ENCODE measurements at regions not wholly inside any gene's neighbourhood (a gene's known extent, or its start where the extent isn't known, plus 50 kb on each side); places are given as distances from the start of the nearest gene placed in this dataset.

- 94 to 100% methylated on average over 1 to 2 of the region's 2 CpGs for WGBS, 2 experiments (ENCODE audit: insufficient coverage in 2 of 2)
- H3K27ac ChIP-seq (ENCODE audit: low read depth, low read length, severe bottlenecking): no peak overlapping the region
- H3K36me3 ChIP-seq (ENCODE audit: control insufficient read depth, insufficient read depth, low read length): no peaks in the 10 kb centered on the region
- no peak overlapping the region for H3K4me3 ChIP-seq (ENCODE audit: extremely low read depth, insufficient read depth, low read length, poor library complexity, severe bottlenecking)
- no peaks in the 10 kb centered on the region for H3K4me1 ChIP-seq (ENCODE audit: control insufficient read depth, insufficient read depth, low read length, poor library complexity, severe bottlenecking)
- peaks cover 7% of the 10 kb centered on the region for H3K9me3 ChIP-seq (ENCODE audit: control insufficient read depth, low read length)
Observed at GRCh38 chr4:128483041-128483440, 195.4 kb upstream of the PGRMC2 start.

- H3K4me1 ChIP-seq (ENCODE audit: control insufficient read depth, insufficient read depth, low read length, poor library complexity, severe bottlenecking): no peaks in the 10 kb centered on the region
- WGBS, 2 experiments (ENCODE audit: insufficient coverage in 2 of 2): 100% methylated on average over 1 of the region's 1 CpG; no CpG with 5 or more reads in 1 of the 2 experiments
Observed at GRCh38 chr4:128481752-128482480, 194.3 kb upstream of the PGRMC2 start.

DNA sequence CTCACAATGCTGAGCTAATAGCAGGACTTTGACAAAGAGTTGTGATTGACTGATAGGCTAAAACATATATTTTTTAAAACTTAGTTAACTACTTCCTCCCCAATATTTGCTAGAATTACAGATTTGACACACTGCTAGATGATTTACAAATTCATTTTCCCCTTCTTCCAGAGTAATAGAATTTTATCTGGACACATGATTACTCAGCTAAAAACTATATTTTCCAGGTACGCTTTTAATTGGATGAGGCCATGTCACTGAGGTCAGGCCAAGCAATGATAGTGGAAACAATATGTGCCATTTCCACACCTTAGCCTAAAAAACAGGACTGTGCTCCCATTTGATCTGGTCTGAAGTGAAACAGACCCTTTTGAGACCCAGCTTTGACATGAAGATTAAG is 193.3 kb upstream of the PGRMC2 start:
- 100% methylated on average over 1 of the region's 1 CpG; no CpG with 5 or more reads in 1 of the 2 experiments for WGBS, 2 experiments (ENCODE audit: insufficient coverage in 2 of 2)
- H3K4me1 ChIP-seq (ENCODE audit: control insufficient read depth, insufficient read depth, low read length, poor library complexity, severe bottlenecking): no peaks in the 10 kb centered on the region
- no peaks in the 10 kb centered on the region for H3K36me3 ChIP-seq (ENCODE audit: control insufficient read depth, insufficient read depth, low read length)
- H3K9me3 ChIP-seq (ENCODE audit: control insufficient read depth, low read length): peaks cover 4% of the 10 kb centered on the region
- H3K4me3 ChIP-seq (ENCODE audit: extremely low read depth, insufficient read depth, low read length, poor library complexity, severe bottlenecking): no peak overlapping the region
- H3K27ac ChIP-seq (ENCODE audit: low read depth, low read length, severe bottlenecking): no peak overlapping the region

More at GRCh38 chr4:128481752-128482480, 194.3 kb upstream of the PGRMC2 start:
- no peaks in the 10 kb centered on the region for H3K36me3 ChIP-seq (ENCODE audit: control insufficient read depth, insufficient read depth, low read length)
- H3K4me3 ChIP-seq (ENCODE audit: extremely low read depth, insufficient read depth, low read length, poor library complexity, severe bottlenecking): no peak overlapping the region
- H3K9me3 ChIP-seq (ENCODE audit: control insufficient read depth, low read length): peaks cover 4% of the 10 kb centered on the region
- H3K27ac ChIP-seq (ENCODE audit: low read depth, low read length, severe bottlenecking): no peak overlapping the region

- H3K36me3 ChIP-seq (ENCODE audit: control insufficient read depth, insufficient read depth, low read length): no peaks in the 10 kb centered on the region
- 64 to 88% methylated on average over 3 to 4 of the region's 4 CpGs for WGBS, 2 experiments (ENCODE audit: insufficient coverage in 2 of 2)
- peaks cover 4% of the 10 kb centered on the region for H3K9me3 ChIP-seq (ENCODE audit: control insufficient read depth, low read length)
- H3K27ac ChIP-seq (ENCODE audit: low read depth, low read length, severe bottlenecking): no peak overlapping the region
- no peaks in the 10 kb centered on the region for H3K4me1 ChIP-seq (ENCODE audit: control insufficient read depth, insufficient read depth, low read length, poor library complexity, severe bottlenecking)
- no peak overlapping the region for H3K4me3 ChIP-seq (ENCODE audit: extremely low read depth, insufficient read depth, low read length, poor library complexity, severe bottlenecking)
Observed at GRCh38 chr4:128477540-128477939, 189.9 kb upstream of the PGRMC2 start.

GRCh38 chr4:128475597-128475996 is 188.0 kb upstream of the PGRMC2 start:
- H3K36me3 ChIP-seq (ENCODE audit: control insufficient read depth, insufficient read depth, low read length): no peaks in the 10 kb centered on the region
- H3K27ac ChIP-seq (ENCODE audit: low read depth, low read length, severe bottlenecking): no peak overlapping the region
- H3K4me1 ChIP-seq (ENCODE audit: control insufficient read depth, insufficient read depth, low read length, poor library complexity, severe bottlenecking): no peaks in the 10 kb centered on the region
- no peak overlapping the region for H3K4me3 ChIP-seq (ENCODE audit: extremely low read depth, insufficient read depth, low read length, poor library complexity, severe bottlenecking)
- WGBS, 2 experiments (ENCODE audit: insufficient coverage in 2 of 2): 73 to 100% methylated on average over 1 of the region's 1 CpG
- H3K9me3 ChIP-seq (ENCODE audit: control insufficient read depth, low read length): no peaks in the 10 kb centered on the region

DNA sequence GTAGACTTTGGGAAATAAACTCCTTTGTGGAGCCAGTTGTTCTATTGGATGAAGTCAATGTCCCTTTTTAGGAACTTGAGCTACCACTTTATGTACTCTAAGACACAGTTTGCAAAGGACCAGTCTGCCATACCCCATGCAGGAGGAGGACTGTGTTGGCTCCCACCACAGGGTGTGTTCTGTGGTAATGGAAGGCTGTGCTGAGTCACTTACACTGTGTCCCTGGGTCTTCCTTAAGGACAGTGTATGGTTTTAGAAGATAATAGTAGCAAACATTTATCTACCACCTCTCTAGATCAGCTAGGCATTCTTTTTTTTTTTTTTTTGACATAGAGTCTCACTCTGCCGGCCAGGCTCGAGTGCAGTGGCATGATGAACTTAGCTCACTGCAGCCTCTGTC is 184.0 kb upstream of the PGRMC2 start:
- Histone ChIP-seq H3K27ac (ENCODE audit: low read depth, low read length, severe bottlenecking) (no peak overlapping the region), H3K4me1 (ENCODE audit: control insufficient read depth, insufficient read depth, low read length, poor library complexity, severe bottlenecking) (no peaks in the 10 kb centered on the region), H3K9me3 (ENCODE audit: control insufficient read depth, low read length) (no peaks in the 10 kb centered on the region), H3K36me3 (ENCODE audit: control insufficient read depth, insufficient read depth, low read length) (no peaks in the 10 kb centered on the region), H3K4me3 (ENCODE audit: extremely low read depth, insufficient read depth, low read length, poor library complexity, severe bottlenecking) (no peak overlapping the region)
- 92 to 100% methylated on average over 2 of the region's 2 CpGs for WGBS, 2 experiments (ENCODE audit: insufficient coverage in 2 of 2)

- Histone ChIP-seq H3K4me3 (ENCODE audit: extremely low read depth, insufficient read depth, low read length, poor library complexity, severe bottlenecking) (no peak overlapping the region), H3K27ac (ENCODE audit: low read depth, low read length, severe bottlenecking) (no peak overlapping the region), H3K36me3 (ENCODE audit: control insufficient read depth, insufficient read depth, low read length) (no peaks in the 10 kb centered on the region), H3K4me1 (ENCODE audit: control insufficient read depth, insufficient read depth, low read length, poor library complexity, severe bottlenecking) (no peaks in the 10 kb centered on the region), H3K9me3 (ENCODE audit: control insufficient read depth, low read length) (no peaks in the 10 kb centered on the region)
- 92% methylated on average over 2 of the region's 5 CpGs; no CpG with 5 or more reads in 1 of the 2 experiments for WGBS, 2 experiments (ENCODE audit: insufficient coverage in 2 of 2)
Observed at GRCh38 chr4:128470492-128471053, 183.0 kb upstream of the PGRMC2 start.

- 84 to 86% methylated on average over 3 to 4 of the region's 6 CpGs for WGBS, 2 experiments (ENCODE audit: insufficient coverage in 2 of 2)
- Histone ChIP-seq H3K4me3 (ENCODE audit: extremely low read depth, insufficient read depth, low read length, poor library complexity, severe bottlenecking) (no peak overlapping the region), H3K27ac (ENCODE audit: low read depth, low read length, severe bottlenecking) (no peak overlapping the region), H3K36me3 (ENCODE audit: control insufficient read depth, insufficient read depth, low read length) (no peaks in the 10 kb centered on the region), H3K4me1 (ENCODE audit: control insufficient read depth, insufficient read depth, low read length, poor library complexity, severe bottlenecking) (no peaks in the 10 kb centered on the region), H3K9me3 (ENCODE audit: control insufficient read depth, low read length) (no peaks in the 10 kb centered on the region)
Observed at GRCh38 chr4:128468123-128468989, 180.7 kb upstream of the PGRMC2 start.

GRCh38 chr4:128465523-128465922 is 177.9 kb upstream of the PGRMC2 start:
- Histone ChIP-seq H3K4me3 (ENCODE audit: extremely low read depth, insufficient read depth, low read length, poor library complexity, severe bottlenecking) (no peak overlapping the region), H3K4me1 (ENCODE audit: control insufficient read depth, insufficient read depth, low read length, poor library complexity, severe bottlenecking) (peaks cover 13% of the 10 kb centered on the region), H3K27ac (ENCODE audit: low read depth, low read length, severe bottlenecking) (no peak overlapping the region), H3K9me3 (ENCODE audit: control insufficient read depth, low read length) (no peaks in the 10 kb centered on the region), H3K36me3 (ENCODE audit: control insufficient read depth, insufficient read depth, low read length) (no peaks in the 10 kb centered on the region)
- 46 to 88% methylated on average over 1 to 2 of the region's 2 CpGs for WGBS, 2 experiments (ENCODE audit: insufficient coverage in 2 of 2)

GRCh38 chr4:128463006-128463405 is 175.4 kb upstream of the PGRMC2 start:
- 91 to 100% methylated on average over 2 of the region's 2 CpGs for WGBS, 2 experiments (ENCODE audit: insufficient coverage in 2 of 2)
- Histone ChIP-seq H3K9me3 (ENCODE audit: control insufficient read depth, low read length) (no peaks in the 10 kb centered on the region), H3K36me3 (ENCODE audit: control insufficient read depth, insufficient read depth, low read length) (no peaks in the 10 kb centered on the region), H3K4me1 (ENCODE audit: control insufficient read depth, insufficient read depth, low read length, poor library complexity, severe bottlenecking) (peaks cover 17% of the 10 kb centered on the region), H3K4me3 (ENCODE audit: extremely low read depth, insufficient read depth, low read length, poor library complexity, severe bottlenecking) (no peak overlapping the region), H3K27ac (ENCODE audit: low read depth, low read length, severe bottlenecking) (no peak overlapping the region)
